ENCODE measurements at regions not wholly inside any gene's neighbourhood (a gene's known extent, or its start where the extent isn't known, plus 50 kb on each side); places are given as distances from the start of the nearest gene placed in this dataset.

- TF ChIP-seq CTCF (conservative IDR thresholded peaks at IDR 0.05; ENCODE audit: low read depth in 2 of 2) (no peak), EZH2phosphoT487 (IDR thresholded peaks at IDR 0.05; ENCODE audit: unreplicated experiment) (no peak), JUNB (IDR thresholded peaks at IDR 0.05; ENCODE audit: unreplicated experiment) (no peak), REST (IDR thresholded peaks at IDR 0.05; ENCODE audit: unreplicated experiment) (no peak), EZH2 (IDR thresholded peaks at IDR 0.05; ENCODE audit: low read depth, unreplicated experiment) (no peak), CREB1 (CRISPR knock-in tag; IDR thresholded peaks at IDR 0.05; ENCODE audit: low read depth) (no peak), POLR2AphosphoS5 (IDR thresholded peaks at IDR 0.05; ENCODE audit: low read depth) (no peak), STAT1 (IDR thresholded peaks at IDR 0.05; ENCODE audit: unreplicated experiment) (no peak), NANOG (IDR thresholded peaks at IDR 0.05; ENCODE audit: borderline replicate concordance) (no peak), ETS1 (IDR thresholded peaks at IDR 0.05) (no peak), ZNF331 (CRISPR knock-in tag; IDR thresholded peaks at IDR 0.05; ENCODE audit: low read depth) (no peak), ZNF462 (CRISPR knock-in tag; IDR thresholded peaks at IDR 0.05) (no peak), ZNF114 (CRISPR knock-in tag; IDR thresholded peaks at IDR 0.05) (no peak)
These were observed 69.6 kb upstream of the ARMC2 start for GRCh38 chr6:108778421-108779186.

Measured in GM23338 (cell line).